ENCODE measurements at regions not wholly inside any gene's neighbourhood (a gene's known extent, or its start where the extent isn't known, plus 50 kb on each side); places are given as distances from the start of the nearest gene placed in this dataset.

GRCh38 chr10:52464368-52465124 lies 150.5 kb downstream of the DKK1 start:
- TF ChIP-seq, protein P1, sequence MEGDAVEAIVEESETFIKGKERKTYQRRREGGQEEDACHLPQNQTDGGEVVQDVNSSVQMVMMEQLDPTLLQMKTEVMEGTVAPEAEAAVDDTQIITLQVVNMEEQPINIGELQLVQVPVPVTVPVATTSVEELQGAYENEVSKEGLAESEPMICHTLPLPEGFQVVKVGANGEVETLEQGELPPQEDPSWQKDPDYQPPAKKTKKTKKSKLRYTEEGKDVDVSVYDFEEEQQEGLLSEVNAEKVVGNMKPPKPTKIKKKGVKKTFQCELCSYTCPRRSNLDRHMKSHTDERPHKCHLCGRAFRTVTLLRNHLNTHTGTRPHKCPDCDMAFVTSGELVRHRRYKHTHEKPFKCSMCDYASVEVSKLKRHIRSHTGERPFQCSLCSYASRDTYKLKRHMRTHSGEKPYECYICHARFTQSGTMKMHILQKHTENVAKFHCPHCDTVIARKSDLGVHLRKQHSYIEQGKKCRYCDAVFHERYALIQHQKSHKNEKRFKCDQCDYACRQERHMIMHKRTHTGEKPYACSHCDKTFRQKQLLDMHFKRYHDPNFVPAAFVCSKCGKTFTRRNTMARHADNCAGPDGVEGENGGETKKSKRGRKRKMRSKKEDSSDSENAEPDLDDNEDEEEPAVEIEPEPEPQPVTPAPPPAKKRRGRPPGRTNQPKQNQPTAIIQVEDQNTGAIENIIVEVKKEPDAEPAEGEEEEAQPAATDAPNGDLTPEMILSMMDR (IDR thresholded peaks at IDR 0.05) = no peak
- TF ChIP-seq POLR2A (IDR thresholded peaks at IDR 0.05) = no peak
